Upper lobe of left lung (tissue), 4 donors: ENCODE measurements at regions not wholly inside any gene's neighbourhood (a gene's known extent, or its start where the extent isn't known, plus 50 kb on each side); places are given as distances from the start of the nearest gene placed in this dataset.

Source experiments
- POLR2A ChIP-seq, 4 donors: fragments of 450-650 bp; IDR thresholded peaks; one replicate each; pipeline ENCODE4 v1.5.1; 2016 to 2017; ENCODE audit warnings: antibody characterized with exemption in 4 of 4, mild to moderate bottlenecking in 2 of 4
- TF ChIP-seq, protein P1 (sequence below), 6 experiments: fragments of 450-650 bp in 4 of 6; fragments of 200-600 bp in 2 of 6; sonication (generic) in 2 of 6; IDR thresholded peaks; one replicate each; pipeline ENCODE4 v1.5.1; 2016 to 2019; ENCODE audit warnings: antibody characterized with exemption in 6 of 6

DNA sequence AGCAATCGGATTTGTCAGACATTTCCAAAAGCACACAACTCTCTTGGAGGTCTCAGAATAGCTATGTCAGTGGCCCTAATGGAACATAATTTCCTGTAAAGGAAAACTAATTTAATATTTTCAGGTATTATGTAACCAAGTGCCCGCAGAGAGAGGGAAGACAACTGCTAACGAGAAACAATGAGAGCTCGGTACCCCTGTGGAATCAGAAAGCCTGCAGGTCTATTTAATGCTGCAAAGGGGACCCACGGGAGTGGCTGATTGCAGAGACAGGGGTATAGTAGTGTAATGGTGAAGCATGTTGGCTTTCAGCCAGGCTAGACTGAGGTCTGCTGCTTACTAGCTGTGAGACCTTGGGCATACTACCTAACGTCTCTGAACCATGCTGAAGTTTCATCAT is 508.1 kb upstream of the BRINP1 start:
- TF ChIP-seq, protein P1, sequence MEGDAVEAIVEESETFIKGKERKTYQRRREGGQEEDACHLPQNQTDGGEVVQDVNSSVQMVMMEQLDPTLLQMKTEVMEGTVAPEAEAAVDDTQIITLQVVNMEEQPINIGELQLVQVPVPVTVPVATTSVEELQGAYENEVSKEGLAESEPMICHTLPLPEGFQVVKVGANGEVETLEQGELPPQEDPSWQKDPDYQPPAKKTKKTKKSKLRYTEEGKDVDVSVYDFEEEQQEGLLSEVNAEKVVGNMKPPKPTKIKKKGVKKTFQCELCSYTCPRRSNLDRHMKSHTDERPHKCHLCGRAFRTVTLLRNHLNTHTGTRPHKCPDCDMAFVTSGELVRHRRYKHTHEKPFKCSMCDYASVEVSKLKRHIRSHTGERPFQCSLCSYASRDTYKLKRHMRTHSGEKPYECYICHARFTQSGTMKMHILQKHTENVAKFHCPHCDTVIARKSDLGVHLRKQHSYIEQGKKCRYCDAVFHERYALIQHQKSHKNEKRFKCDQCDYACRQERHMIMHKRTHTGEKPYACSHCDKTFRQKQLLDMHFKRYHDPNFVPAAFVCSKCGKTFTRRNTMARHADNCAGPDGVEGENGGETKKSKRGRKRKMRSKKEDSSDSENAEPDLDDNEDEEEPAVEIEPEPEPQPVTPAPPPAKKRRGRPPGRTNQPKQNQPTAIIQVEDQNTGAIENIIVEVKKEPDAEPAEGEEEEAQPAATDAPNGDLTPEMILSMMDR (IDR thresholded peaks at IDR 0.05), result no peak
- TF ChIP-seq POLR2A (IDR thresholded peaks at IDR 0.05), result no peak
